HCEC 1CT (cell line): ENCODE measurements at regions not wholly inside any gene's neighbourhood (a gene's known extent, or its start where the extent isn't known, plus 50 kb on each side); places are given as distances from the start of the nearest gene placed in this dataset.
A peak's percentile ranks its signal among the peaks of the same experiment; 100 is the strongest.
"Not testable (repeated sequence)": the region's sequence is repeated elsewhere in the genome, so short reads cannot be mapped to it uniquely, and the experiment has no call there.

ENCODE experiments used
- DNase-seq: peaks from one replicate; pipeline ENCODE4 v3.0.0-alpha.2; 2017

DNA sequence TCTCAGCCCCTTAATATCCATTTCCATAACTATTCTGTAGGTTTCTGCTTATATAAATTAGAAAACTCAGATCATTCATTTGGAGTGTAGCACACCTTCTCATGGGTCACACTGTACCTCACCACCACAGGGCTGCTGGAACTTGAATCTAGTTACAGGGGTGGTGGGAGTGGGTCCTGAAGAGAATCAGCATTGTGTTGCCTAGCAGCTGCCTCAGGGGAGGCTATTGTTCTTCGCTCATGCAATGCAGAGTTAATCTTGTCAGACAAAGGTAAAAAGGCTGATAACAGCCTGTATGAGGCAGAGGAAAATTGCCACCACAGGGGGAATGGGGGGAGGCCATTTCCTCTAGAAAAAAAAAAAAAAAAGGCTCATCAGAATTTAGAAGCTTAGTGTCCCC lies 496.0 kb upstream of the ADGRB3 start:
- DNase-seq = no peak

DNA sequence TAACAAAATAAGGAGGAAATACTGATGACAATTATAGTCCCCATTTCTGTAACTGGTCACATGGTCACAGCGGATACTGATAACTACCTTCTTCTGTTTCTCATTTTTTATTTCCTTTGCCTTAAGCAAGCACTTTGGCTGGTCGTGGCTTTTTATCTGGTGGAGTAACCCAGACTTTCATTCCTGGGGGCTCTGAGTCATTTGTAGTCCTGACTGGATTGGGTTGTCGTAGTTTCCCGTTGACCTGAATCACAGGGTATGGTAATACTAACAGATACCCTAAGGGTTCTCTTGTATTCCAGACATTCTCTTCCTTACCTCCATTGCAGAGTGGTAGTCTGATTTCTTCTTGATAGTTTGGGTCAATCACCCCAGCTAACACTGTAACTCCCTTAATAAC lies 500.3 kb upstream of the ADGRB3 start:
- no peak for DNase-seq

DNA sequence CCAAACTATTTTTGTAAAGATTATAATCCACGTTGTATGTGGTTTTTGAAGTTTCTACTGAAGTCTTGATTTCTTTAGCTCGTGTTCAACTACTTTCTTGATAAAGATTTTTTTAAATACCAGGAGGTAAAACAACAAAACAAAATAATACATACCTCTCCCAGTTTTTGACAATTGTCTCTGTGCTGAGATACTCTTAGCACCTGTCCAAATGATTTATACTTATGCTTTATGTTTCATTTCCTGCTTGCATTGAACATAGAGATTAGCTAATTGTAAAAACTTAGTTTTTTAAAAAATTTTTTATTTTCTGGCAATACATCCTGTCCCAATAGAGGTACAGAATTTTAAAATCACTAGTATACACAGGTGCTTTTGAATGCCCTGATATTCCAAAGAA lies 506.9 kb upstream of the ADGRB3 start:
- DNase-seq = no peak

GRCh38 chr6:68127074-68127473 lies 508.0 kb upstream of the ADGRB3 start:
- DNase-seq = no peak

- DNase-seq = no peak
Observed at GRCh38 chr6:68126089-68126749, 508.9 kb upstream of the ADGRB3 start.

DNA sequence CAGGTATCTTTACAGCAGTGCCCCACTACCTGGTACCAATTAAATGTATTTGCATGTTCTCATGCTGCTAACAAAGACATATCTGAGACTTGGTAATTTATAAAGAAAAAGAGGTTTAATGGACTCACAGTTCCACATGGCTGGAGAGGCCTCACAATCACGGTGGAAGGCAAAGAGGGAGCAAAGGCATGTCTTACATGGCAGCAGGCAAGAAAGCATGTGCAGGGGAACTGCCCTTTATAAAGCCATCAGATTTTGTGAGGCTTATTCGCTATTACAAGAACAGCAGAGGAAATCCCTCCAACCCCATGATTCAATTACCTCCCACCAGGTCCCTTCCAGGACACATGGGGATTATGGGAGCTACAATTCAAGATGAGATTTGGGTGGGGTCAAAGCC lies 512.1 kb upstream of the ADGRB3 start:
- not testable (repeated sequence) for DNase-seq

GRCh38 chr6:68122032-68122431 lies 513.0 kb upstream of the ADGRB3 start:
- DNase-seq = no peak

DNA sequence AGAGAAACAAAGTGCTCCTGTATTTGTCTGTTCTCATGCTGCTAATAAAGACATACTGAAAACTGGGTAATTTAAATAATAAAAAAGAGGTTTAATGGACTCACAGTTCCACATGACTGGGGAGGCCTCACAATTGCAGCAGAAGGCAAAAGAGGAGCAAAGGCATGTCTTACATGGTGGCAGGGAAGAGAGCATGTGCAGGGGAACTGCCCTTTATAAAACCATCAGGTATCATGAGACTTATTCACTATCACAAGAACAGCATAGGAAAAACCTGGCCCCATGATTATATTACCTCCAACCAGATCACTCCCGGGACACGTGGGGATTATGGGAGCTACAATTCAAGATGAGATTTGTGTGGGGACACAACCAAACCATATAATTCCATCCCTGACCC lies 514.1 kb upstream of the ADGRB3 start:
- not testable (repeated sequence) for DNase-seq

DNA sequence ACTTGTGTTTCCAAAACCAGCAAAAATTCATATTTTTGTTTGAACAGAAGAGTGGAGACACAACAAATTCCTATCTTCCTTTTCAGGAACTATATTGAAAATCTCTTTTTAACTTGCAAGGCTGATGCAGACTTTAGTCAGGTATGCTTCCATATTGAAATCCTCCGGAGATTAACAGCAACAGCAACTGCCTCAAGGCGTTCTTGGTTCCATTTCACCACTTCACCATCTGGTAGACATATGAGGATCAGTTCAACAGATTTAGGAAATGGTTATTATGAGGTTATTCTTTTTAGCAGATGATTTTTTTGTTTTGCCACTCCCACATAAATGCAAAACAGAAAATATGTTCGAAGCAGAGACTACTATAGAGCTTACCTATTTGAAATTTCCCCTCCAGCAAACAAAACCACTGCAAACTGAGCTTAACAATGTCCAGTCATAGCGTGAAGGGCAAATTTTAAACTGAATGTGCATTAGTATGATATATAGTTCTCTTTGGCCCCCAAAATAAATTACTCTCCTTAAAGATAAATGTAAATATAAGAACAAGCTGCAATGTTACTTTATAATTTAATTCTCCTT lies 520.5 kb upstream of the ADGRB3 start:
- no peak for DNase-seq

DNA sequence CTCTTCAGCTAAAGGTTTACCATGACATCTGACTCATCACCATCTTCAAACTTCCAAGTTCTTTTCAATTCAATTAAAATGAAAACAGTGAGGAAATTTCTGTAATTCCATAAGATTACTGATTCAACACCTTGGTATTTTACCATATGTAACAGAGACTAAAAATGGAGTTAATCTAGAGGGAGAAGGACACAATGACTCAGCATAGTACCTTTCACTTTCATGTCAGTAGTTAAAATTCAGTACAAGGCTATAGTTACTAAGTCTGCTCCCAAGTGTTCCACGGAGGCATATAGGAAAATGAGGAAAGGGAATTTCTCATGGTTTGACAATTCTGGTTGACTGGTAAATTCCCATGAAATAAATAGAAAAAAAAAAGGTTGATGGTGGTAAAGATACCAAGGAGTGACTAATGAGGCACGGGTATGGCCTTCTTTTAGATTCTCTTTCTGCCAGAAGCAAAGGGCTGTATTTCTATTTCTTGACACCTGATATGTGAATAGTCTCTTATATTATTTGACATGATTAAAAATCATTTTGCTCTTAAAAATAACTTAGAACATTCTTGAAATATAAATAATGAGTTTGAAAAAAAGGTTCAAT lies 526.7 kb upstream of the ADGRB3 start:
- peak; percentile 67 for DNase-seq

- DNase-seq = no peak
Observed at GRCh38 chr6:68094070-68094469, 541.0 kb upstream of the ADGRB3 start.

DNA sequence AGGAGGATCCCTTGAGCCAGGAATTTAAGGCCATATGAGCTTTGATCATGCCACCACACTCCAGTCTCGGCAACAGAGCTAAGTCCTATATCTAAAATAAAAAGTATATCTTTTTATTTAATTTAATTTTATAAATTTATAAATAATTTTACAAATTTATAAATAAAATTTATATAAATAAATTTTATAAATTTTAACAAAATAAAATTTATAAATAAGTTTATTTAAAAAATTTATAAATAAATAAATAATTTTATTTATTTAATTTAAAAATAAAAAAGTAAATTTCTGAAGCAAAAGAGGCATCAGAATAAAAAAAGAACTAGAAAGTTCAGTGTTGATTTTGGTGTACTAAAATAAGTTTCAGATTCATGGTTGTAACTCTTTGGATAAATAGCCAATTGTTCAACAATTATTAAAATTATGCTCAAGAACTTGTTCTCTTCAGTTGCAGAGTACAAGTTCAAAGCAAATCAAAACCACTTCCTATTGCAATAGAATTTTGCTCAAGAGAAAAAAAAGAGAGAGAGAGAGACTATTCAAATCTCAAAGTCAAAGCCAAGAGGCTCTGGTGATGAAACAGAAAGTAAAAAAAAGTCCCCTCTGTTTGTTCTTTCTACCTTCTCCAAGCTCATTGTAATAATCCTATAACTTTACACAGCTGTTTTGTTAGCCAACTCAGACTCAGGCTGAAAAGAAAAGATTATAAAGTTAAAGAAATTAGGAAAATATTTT lies 547.5 kb upstream of the ADGRB3 start:
- DNase-seq = peak; percentile 9

DNA sequence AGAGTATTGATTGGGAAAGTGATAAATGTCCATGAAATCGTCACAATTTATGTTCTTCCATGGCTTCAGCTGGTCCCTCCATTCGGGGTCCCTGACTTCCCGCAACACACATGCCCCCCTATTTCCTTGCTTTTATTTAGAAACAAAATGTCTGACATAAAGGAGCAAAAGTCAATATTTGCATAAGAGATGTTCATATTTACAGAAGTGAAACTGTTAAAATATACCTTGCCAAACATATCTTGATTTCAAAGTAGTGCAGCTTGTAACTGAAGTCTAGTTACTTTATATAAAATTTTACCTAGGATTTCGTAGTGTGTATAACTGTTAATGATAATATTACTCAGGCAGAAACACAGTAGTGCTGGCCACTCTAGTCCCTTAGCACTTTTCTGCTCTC lies 548.9 kb upstream of the ADGRB3 start:
- no peak for DNase-seq

GRCh38 chr6:68085599-68085998 lies 549.5 kb upstream of the ADGRB3 start:
- not testable (repeated sequence) for DNase-seq

DNA sequence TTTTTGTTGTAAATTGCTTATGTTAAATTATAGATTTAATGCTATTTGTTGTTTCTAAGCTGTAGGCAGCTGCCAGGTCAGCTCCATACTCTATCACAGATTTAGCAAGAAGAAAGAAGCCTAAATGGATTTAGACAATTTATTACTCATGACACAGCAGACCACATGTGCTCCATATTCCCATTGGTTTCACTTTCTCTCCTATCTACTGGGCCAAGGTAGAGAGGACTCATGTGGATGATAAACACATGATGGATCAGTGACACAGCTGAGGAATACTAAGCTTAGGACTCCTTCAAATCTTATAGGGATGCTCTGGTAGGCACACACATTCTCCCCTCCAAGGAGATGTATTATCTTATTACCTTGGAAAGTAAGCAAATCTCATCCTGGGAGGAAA lies 553.0 kb upstream of the ADGRB3 start:
- DNase-seq = peak; percentile 26

- DNase-seq = no peak
Observed at GRCh38 chr6:68080074-68080473, 555.0 kb upstream of the ADGRB3 start.

DNA sequence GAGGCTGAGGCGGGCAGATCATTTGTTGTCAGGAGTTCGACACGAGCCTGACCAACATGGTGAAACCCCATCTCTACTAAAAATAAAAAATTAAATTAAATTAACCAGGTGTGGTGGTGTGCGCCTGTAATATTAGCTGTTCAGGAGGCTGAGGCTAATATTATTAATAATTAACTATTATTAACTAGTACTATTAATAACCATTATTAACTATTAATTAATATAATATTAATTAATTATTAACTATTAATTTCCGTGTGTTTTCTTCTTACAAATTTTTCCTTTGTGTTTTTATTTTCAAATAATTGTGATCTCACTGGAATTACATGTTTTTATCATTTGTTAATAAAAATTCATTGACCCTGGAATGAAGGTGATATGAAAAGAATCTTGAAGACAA lies 557.4 kb upstream of the ADGRB3 start:
- no peak for DNase-seq

- no peak for DNase-seq
Observed at GRCh38 chr6:68071740-68072139, 563.3 kb upstream of the ADGRB3 start.

DNA sequence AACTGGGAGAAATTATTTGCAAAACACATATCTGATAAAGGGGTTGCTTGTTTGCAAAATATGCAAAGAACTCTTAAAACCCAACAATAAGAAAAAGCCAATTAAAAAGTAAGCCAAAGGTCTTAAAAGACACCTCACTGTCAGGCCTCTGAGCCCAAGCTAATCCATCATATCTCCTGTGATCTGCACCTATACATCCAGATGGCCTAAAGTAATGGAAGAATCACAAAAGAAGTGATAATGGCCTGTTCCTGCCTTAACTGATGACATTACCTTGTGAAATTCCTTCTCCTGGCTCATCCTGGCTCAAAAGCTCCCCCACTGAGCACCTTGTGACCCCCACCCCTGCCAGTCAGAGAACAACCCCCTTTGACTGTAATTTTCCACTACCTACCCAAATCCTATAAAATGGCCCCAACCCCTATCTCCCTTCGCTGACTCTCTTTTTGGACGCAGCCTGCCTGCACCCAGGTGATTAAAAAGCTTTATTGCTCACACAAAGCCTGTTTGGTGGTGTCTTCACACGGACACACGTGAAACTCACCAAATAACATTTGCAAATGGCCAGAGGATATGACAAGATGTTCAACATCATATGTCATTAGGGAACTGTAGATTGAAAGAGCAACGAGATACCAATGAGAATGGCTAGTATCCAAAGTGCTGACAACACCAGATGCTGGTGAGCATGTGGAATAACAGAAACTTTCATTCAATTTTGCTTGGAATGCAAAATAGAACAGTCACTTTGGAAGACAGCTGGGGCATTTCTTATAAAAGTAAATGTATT lies 565.0 kb upstream of the ADGRB3 start:
- no peak for DNase-seq

DNA sequence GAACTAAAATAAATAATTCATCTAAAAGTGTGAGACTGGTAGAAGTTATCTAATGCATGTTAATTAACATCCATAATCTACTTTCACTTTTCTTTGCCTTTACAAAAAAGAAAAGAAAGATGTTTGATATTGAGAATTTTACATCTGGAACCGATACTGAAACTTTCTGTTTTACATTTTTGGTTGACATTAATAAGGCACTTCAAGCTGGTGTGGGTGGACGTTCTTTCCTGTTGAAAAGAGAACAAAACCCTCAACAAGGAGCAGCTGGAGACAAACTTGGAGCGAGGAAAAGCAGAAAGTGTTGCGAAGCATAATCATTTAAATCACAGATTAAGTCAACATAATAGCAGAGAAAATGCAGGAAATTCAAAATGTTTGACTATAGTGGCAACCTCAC lies 575.2 kb upstream of the ADGRB3 start:
- peak; percentile 2 for DNase-seq

DNA sequence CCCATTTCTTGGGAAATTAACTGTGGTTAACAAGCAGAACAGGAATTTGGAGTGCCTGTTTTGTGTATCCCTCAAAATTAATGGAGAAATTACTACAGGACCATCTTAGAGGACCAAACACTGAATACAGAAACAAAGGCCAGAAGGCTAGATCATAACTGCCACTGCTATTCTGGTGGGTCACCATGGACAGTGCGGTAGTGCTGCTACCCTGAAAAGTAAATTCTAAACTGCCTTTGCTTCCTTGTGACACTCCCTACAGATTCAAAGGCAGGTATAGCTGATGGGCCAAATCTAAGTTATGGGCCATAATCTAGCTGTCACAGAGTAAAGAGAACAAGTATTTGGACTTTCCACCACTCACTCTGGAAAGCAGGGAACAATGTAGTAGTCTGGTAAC lies 575.8 kb upstream of the ADGRB3 start:
- no peak for DNase-seq

- DNase-seq = not testable (repeated sequence)
Observed at GRCh38 chr6:68056596-68056995, 578.5 kb upstream of the ADGRB3 start.

- DNase-seq = peak; percentile 49
Observed at GRCh38 chr6:68054756-68055155, 580.3 kb upstream of the ADGRB3 start.
